ENCODE measurements at regions not wholly inside any gene's neighbourhood (a gene's known extent, or its start where the extent isn't known, plus 50 kb on each side); places are given as distances from the start of the nearest gene placed in this dataset.
"Not testable (repeated sequence)": the region's sequence is repeated elsewhere in the genome, so short reads cannot be mapped to it uniquely, and the experiment has no call there.

GRCh38 chr14:70269582-70269981 is 80.8 kb upstream of the SLC8A3 start:
- DNase-seq (ENCODE audit: low read depth in 3 of 3, low spot score in 1 of 3), result no peak

- no peak for DNase-seq (ENCODE audit: low read depth in 3 of 3, low spot score in 1 of 3)
Observed at GRCh38 chr14:70268760-70269159, 80.0 kb upstream of the SLC8A3 start.

GRCh38 chr14:70266157-70266556 is 77.4 kb upstream of the SLC8A3 start:
- DNase-seq (ENCODE audit: low read depth in 3 of 3, low spot score in 1 of 3), result no peak

- DNase-seq (ENCODE audit: low read depth in 3 of 3, low spot score in 1 of 3), result no peak
Observed at GRCh38 chr14:70265422-70265821, 76.7 kb upstream of the SLC8A3 start.

GRCh38 chr14:70259420-70259819 is 70.7 kb upstream of the SLC8A3 start:
- DNase-seq (ENCODE audit: low read depth in 3 of 3, low spot score in 1 of 3), result no peak

GRCh38 chr14:70257526-70257925 is 68.8 kb upstream of the SLC8A3 start:
- DNase-seq (ENCODE audit: low read depth in 3 of 3, low spot score in 1 of 3), result no peak

GRCh38 chr14:70256601-70257000 is 67.8 kb upstream of the SLC8A3 start:
- DNase-seq (ENCODE audit: low read depth in 3 of 3, low spot score in 1 of 3), result no peak

GRCh38 chr14:70255071-70256057 is 66.6 kb upstream of the SLC8A3 start:
- DNase-seq (ENCODE audit: low read depth in 3 of 3, low spot score in 1 of 3), result peak in 1 of 3 donors; percentile 2

- no peak for DNase-seq (ENCODE audit: low read depth in 3 of 3, low spot score in 1 of 3)
Observed at GRCh38 chr14:70254476-70254961, 65.8 kb upstream of the SLC8A3 start.

- DNase-seq (ENCODE audit: low read depth in 3 of 3, low spot score in 1 of 3), result not testable (repeated sequence)
Observed at GRCh38 chr14:70253547-70253946, 64.8 kb upstream of the SLC8A3 start.

- DNase-seq (ENCODE audit: low read depth in 3 of 3, low spot score in 1 of 3), result no peak
Observed at GRCh38 chr14:70245026-70245425, 56.3 kb upstream of the SLC8A3 start.

GRCh38 chr14:70239802-70240201 is 51.1 kb upstream of the SLC8A3 start:
- no peak for DNase-seq (ENCODE audit: low read depth in 3 of 3, low spot score in 1 of 3)

GRCh38 chr14:70238635-70239034 is 49.9 kb upstream of the SLC8A3 start:
- DNase-seq (ENCODE audit: low read depth in 3 of 3, low spot score in 1 of 3), result not testable (repeated sequence)
